HG03571 (cell line): ENCODE measurements at regions not wholly inside any gene's neighbourhood (a gene's known extent, or its start where the extent isn't known, plus 50 kb on each side); places are given as distances from the start of the nearest gene placed in this dataset.
"Not testable (repeated sequence)": the region's sequence is repeated elsewhere in the genome, so short reads cannot be mapped to it uniquely, and the experiment has no call there.

ENCODE experiments used
- ATAC-seq: cut with Tn5 transposase; IDR thresholded peaks from one replicate; pipeline ENCODE4 v1.9.1; 2021; ENCODE audit not compliant: unreplicated experiment

DNA sequence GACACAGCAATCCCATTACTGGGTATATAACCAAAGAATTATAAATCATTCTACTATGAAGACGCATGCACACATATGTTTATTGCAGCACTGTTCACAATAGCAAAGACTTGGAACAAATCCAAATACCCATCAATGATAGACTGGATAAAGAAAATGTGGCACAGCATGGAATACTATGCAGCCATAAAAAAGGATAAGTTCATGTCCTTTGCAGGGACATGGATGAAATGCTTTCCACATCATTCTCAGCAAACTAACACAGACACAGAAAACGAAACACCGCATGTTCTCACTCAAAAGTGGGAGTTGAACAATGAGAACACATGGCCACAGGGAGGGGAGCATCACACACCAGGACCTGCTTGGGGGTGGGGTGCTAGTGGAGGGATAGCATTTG lies 613.0 kb downstream of the RFPL4B start:
- ATAC-seq, result not testable (repeated sequence)

DNA sequence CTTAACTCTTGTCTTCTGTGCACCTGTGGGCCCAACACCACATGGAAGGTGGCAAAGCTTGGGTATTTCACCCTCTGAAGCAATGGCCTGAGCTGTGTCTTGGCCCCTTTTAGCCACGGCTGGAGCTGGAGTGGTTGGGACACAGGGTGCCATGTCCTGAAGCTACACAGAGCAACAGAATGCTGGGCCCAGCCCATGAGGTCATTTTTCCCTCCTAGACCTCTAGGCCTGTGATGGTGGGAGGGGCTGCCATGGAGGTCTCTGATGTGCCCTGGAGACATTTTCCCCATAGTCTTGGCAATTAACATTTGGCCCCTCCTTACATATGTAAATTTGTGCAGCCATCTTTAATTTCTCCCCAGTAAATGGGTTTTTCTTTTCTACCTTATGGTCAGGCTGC lies 620.8 kb downstream of the RFPL4B start:
- no peak for ATAC-seq

DNA sequence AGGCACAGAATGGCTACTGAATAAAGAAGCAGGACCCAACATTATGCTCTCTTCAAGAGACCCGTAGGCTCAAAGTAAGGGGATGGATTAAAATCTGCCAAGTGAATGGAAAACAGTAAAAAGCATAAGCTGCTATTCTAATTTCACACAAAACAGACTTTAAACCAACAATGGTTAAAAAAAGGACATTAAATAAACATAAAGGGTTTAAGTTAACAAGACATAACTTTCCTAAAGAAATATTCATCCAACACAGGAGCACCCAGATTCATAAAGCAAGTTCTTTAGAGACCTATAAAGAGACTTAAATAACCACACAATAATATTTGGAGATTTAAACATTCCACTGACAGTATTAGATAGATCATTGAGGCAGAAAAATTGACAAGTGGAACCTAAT lies 624.5 kb downstream of the RFPL4B start:
- no peak for ATAC-seq

DNA sequence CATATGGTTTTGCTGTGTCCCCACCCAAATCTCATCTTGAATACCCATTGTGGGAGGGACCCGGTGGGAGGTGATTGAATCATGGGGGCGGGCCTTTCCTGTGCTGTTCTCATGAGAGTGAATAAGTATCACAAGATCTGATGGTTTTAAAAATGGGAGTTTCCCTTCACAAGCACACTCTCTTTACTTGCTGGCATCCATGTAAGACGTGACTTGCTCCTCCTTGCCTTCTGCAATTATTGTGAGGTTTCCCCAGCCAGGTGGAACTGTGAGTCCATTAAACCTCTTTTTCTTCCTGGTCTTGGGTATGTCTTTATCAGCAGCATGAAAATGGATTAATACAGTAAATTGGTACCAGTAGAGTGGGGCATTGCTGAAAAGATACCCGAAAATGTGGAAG lies 627.8 kb downstream of the RFPL4B start:
- ATAC-seq, result not testable (repeated sequence)

DNA sequence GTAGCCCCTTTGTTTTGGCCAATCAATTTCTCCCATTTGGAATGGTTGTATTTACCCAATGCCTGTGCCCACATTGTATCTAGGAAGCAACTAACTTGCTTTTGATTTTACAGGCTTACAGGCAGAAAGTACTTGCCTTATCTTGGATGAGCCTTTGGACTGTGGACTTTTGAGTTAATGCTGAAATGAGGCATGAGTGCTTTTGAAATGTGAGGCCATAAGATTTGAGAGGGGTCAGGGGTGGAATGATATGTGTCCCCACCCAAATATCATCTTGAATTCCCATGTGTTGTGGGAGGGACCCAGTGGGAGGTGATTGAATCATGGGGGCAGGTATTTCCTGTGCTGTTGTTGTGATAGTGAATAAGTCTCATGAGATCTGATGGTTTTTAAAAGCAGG lies 629.4 kb downstream of the RFPL4B start:
- not testable (repeated sequence) for ATAC-seq

DNA sequence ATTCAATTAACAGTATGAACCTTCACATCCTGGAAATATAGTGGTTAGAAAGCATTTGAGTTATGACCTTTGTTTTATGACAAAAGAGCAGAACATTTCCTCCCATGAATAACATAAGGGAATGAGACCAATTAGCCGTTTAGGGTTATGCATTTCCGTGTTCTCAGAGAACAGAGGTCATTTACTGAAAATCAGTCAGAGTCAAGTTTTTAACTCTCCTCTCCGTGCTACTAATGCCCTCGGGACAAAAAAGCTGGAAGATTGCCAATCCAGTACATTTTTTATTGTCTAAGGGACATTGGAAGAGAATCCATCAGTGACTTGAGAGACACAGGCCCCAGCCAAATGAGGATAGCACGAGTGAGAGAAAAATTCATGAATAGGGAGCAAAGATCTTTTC lies 632.7 kb downstream of the RFPL4B start:
- ATAC-seq, result no peak

DNA sequence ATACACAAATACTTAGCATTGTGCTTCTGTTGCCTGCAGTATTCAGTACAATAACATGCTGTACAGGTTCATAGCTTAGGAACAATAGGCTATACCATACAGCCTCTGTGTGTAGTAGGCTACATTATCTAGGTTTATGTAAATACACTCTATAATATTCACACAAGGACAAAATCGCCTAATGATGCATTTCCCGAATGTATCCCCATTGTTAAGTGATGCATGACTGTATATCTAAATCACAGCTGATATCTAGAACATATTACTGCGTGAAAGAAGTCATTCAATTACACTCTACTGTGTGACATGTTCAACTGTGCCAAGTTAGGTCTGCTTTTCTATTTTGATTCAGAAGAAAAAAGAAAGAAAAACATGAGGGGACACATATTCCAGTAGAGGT lies 633.5 kb downstream of the RFPL4B start:
- no peak for ATAC-seq

DNA sequence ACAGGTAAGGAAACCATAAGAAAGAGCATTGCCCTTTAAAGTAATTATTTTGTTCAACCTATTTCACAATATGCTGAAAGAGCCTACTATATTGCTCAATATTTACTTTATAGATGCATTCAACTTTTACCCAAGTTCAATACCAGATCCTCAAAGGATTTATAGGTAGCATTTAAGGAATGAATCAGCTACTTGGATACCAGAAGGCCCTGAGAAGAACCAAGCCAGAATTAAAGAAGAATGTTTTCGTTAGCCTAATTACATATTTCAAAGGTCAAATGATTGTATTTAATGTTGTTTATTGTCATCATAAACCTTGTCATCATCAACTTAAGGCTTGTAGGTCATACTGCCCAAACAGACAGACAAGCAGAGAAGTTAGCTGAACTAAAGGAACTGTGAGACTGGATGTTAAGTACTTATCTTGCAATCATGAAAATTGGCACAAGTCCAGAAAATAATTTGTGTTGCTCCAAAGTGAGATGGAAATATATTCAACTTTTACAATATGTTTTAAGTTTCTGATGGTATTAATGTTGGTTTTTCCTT lies 636.7 kb downstream of the RFPL4B start:
- no peak for ATAC-seq

DNA sequence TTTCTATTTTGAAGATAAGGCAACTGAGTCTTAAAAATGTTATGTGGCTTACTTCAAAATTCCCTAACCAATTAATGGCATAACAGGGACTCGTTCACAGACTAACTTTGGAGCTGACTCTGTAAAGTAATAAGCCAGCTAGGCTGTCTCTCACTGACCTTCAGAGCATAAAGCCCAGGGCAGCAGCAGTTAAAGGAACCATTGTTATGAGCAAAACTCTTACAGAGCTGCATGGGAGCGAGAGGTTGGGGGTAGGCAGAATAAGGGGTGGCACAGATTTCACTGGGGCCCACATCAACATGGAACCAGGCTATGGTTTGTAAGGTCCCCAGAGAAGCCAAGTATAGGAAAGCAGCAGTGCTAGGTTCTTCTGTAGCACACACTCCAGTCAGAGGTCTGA lies 637.8 kb downstream of the RFPL4B start:
- ATAC-seq, result no peak

DNA sequence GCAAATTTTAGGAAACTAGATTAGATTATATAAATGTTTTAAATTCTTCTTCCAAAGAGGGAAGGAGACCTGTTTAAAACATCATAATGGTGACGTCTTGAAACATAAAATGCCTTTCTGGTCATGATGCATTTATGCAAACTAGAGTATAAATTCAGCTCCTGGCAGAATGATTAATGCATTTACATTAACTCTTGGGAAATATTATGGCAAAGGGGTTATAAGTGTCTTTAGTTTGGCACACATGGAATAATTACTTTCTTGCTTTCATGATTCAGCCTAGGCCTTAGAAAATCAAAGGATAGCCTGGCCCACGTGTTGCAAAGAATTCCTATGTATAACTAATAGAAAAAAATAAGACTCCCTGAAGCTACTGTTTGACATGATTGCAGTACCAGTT lies 639.2 kb downstream of the RFPL4B start:
- no peak for ATAC-seq

DNA sequence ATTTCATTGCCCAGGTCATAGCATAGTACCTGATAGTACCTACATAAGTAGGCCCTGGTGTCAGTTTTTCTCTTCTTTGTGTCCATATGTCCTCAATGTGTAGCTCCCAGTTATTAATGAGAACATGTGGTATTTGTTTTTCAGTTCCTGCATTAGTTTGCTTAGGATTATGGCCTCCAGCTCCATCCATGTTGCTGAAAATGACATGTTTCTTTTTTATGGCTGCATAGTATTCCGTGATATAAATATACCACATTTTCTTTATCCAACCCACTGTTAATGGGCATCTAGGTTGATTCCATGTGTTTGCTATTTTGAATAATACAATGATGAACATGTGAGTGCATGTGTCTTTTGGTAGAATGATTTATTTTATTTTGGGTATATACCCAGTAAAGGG lies 641.6 kb downstream of the RFPL4B start:
- no peak for ATAC-seq

DNA sequence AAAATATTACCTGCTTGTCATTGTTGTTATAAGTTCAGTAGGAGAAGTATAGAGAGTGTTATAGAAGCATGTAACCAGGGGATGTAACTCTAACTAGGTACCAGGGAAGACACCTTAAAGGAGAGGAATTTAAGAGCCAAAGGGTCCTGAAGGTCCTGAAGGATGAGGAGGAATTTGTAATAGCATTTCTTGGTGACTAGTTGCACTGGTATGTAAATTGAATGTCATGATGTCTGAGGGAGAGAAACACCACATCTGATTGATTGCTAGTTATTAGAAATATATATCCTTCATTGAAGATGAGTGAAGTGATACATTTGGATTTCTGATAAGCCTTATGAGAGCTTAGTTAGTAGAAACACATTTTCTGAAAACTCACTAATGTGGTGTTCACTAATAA lies 643.8 kb downstream of the RFPL4B start:
- ATAC-seq, result no peak

DNA sequence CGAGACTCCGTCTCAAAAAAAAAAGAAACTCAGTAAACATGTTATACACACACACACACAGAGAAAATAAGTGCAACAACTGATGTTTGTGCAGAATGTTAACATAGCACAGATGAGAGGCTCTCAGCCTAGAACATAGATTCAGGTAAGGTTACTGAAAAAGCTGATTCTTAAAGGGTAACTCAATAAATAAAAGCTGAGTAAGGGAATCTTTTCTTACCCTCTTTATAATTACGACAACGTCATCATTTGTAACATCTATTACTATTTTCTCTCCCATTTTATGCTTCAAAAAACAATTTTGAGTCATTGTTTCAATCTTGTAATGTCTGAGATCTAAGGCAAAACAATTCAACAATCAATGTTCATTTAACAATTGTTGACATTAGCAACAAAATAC lies 644.8 kb downstream of the RFPL4B start:
- no peak for ATAC-seq

DNA sequence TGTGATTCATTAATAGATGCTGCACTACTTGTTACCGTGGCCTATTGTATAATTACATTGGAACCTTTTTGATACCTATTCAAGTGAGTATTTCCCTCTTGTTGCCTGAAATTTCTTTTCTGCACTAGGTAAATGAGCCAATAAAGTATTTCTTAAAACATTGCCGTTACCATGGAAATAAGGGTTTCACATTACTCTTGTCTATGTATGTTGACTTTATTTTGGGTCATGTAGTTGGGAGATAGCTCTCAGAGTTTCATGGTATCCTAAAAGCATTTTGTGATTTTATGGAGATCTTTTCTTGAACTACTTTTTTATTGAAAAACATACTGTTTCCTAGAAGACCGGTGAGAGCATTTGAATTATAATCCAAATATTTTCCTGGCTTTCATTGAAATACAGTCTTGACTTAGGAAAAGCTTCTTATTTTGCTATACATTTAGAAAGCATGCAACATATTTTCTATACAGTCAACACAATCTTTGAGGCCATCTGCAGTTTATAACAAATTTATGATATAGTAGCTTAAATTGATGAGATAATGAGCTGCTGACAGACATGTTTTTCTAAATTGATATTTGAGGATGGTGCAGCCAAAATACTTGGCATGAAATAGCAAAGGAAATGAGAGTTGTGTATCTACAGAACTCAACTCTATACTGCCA lies 650.4 kb downstream of the RFPL4B start:
- ATAC-seq, result no peak

DNA sequence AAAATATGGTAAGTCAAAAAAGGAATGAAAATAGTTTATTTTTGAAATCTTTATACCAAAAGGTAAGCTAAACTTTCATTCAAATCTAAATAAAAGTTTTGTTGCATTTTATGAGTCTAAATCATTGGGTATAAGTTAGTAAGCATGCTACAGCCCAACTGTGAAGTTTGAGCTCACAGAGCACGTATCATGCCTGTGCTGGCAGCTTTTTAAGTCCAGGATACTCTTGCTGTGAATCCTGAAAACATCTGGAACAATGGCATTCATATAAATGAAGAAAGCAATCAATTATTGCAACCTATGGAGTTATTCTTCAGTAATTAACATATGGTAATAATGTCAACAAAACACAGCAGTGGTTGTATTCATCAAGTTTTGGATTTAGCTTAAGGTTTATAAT lies 656.9 kb downstream of the RFPL4B start:
- no peak for ATAC-seq

DNA sequence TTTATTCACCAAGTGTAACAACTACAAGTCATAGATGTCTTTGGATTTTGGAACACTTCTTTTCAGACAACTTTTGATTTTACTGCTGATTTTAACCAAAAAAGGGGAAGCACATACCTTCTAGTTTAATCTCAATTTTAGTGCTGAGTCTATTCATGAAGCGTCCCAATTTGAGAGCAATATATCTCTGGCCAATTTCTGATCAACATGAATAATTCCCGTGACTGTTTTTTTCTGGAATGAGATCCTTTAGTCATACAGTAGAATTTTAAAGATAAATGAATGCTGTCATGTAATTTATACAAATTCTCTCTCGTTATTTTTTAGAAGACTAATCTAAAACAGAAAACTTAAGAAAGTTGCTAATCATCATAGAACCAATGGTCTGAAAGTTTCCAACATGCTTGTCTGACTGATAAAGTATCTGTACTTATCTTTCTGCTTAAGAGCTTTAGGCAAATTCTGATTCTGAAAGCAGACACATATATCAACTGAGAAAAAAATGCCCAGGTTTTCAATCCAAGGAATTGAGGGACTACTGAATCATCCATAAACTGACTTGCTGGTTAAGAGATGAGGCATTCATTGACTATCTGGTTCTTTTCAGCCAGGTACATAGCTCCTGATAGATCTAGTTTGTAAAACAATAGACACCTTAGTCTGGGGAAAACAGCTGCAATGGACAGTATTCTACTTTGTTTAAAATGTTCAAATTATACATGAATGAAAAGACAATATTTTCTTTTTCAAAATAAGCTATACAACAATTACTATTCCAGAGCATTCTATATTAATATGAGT lies 657.5 kb downstream of the RFPL4B start:
- ATAC-seq, result no peak

DNA sequence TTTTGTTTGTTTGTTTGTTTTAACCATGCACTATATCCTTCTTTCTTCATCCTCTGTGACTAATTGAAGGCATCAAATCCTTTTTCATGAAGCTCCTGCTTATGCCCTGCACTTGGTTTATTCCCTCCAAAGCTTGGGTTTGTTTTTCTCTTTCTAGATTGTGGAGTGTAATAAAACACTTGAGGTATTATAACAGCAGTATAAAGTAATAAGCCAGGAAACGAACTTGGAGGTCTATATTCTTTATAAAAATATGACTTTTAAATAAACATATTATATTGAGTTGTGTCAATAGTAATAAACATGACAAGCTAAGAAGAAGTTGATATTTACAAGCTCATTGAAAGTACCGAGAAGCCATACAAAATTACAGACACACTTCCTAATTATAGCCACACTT lies 659.4 kb downstream of the RFPL4B start:
- no peak for ATAC-seq

DNA sequence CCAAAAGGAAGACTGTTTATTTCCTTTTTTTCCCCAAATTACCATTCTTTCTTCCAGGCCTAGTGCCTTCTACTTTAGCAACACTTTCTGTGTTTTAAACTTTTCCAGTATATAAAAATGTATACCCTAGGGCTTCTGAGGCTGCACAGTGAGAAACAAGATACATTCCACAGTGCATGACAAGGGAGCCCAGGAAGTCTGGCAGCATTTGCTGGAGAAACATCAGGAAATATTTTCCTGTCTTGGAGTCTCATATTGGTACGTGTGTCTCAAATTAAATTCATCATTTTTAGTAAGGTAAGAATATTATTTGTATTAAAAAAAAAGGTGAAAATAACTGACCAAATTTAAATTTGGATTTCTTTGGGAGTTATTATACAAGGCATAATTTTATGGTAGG lies 662.6 kb downstream of the RFPL4B start:
- ATAC-seq, result no peak

DNA sequence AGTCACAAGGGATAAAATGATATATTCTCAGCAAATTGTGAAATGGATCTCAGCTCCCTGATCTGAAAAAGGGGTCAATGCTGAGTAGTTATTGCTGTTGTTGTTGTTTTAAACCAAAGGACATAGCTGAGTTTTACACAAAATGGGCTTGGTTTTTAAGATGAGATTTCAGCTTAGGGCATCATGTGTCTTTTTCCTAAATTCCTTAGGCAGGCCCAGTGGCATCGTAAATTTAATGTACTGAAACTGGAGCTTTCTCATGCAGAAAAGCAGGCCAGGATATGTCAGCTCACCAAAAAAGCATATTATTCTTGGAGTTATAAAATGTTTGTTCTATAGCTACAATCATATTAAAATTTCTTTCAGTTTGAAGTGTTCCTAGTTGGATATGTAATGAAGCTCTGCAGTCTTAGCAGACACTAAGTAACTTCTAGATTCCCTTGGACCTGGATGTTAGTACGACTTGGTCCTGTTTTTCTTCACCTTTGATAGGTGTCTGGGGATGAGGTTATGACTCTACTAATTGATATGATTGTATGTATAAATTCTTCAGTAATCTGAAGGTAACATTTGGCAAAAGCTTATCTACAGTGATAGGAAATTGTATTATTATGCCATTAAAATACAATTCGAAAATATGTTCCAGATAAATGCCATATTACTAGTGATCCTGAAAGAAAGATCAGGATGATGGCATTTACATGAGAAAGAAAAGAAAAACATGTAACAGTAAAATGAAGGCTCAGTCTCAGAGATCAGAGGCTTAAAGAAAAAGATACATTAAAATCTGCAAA lies 663.3 kb downstream of the RFPL4B start:
- ATAC-seq, result no peak

DNA sequence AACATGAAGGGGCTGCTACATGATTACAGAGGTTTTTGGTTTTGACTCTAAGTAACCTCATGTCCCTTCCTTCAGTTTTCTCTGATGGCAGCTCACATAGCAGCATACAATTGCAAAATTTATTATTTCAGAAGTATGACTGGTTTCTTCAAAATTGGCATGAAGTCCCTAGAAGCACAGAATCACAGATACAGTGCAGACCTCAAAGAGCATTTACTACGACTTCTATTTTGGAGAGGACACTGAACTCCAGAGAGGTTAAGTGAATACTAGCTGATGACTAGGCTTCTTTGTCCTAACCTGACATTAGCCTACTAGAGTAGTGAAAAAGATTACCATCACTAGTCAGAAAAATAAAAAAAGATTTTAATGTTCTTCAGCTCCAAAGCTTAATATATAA lies 664.3 kb downstream of the RFPL4B start:
- no peak for ATAC-seq

DNA sequence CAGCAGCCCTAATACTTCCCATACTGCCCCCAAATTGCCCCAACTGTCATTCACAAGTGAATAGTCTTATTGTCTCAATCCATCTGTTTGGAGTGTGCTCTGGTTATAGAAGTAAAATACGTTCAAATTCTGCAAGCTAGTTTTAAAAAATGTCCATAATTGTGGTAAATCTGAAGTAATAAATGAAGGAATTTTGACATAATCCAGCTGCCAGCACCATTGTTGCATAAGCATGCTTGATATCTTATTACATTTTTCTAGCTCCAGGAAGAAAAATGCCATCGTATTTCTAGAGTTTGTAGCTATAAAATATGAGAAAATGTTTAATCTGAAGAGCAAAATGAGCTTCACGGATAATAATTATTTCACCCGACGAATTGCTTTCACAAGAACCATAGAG lies 664.7 kb downstream of the RFPL4B start:
- ATAC-seq, result no peak

DNA sequence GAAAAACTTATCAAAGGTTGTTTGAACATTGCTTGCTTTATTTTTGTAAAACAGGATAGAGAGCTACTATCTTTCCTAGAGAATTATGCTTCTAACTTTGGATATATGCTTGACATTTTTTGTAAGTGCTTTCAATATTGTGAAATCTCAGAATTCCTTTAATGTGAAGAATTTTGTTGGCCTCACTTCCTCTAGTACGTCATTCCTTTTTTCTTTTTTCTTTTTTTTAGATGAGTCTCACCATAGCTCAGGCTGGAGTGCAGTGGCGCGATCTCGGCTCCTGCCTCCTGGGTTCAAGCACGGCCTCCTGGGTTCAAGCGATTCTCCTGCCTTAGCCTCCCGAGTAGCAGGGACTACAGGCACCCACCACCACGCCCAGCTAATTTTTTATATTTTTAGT lies 668.1 kb downstream of the RFPL4B start:
- ATAC-seq, result no peak
